GM12865 (cell line): ENCODE measurements at regions not wholly inside any gene's neighbourhood (a gene's known extent, or its start where the extent isn't known, plus 50 kb on each side); places are given as distances from the start of the nearest gene placed in this dataset.
A peak's percentile ranks its signal among the peaks of the same experiment; 100 is the strongest.

ENCODE experiments used
- DNase-seq: peaks from one replicate; pipeline ENCODE4 v3.0.0; 2010; ENCODE audit warnings: low read depth
- H3K4me3 ChIP-seq: 2 replicates; pipeline ENCODE4 v1.5.1; 2011; ENCODE audit warnings: mild to moderate bottlenecking, low read depth, low read length, control low read depth
- TF ChIP-seq, protein P1 (sequence below): IDR thresholded peaks from 2 replicates; pipeline ENCODE4 v1.5.1; 2011; ENCODE audit warnings: low read length, control low read depth, low read depth, inconsistent platforms; ENCODE audit not compliant: insufficient read depth; ENCODE audit errors: missing control alignments

DNA sequence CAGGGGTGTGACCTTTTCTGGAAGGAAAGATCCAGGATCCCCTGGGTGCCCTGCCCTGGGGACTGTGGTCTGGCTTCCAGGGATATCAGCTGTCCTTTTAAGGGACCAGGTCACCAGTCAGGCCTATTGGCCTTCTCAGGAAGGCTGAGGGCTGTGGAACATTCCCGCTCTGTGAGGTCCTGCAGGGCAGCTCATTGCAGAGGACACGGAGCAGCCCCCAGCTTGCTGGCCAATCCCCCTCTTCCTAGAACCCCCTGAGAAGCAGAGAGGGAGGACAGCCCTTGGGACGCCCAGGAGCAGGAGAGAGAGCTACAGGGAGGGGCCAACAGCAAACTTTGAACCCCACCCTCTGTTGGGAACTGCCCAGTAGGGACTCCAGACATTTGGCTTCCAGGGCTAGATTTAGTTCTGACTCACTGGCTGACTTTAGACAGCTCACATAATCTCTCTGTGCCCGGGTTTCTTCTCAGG lies 67.9 kb upstream of the COL13A1 start:
- DNase-seq = no peak
- TF ChIP-seq, protein P1, sequence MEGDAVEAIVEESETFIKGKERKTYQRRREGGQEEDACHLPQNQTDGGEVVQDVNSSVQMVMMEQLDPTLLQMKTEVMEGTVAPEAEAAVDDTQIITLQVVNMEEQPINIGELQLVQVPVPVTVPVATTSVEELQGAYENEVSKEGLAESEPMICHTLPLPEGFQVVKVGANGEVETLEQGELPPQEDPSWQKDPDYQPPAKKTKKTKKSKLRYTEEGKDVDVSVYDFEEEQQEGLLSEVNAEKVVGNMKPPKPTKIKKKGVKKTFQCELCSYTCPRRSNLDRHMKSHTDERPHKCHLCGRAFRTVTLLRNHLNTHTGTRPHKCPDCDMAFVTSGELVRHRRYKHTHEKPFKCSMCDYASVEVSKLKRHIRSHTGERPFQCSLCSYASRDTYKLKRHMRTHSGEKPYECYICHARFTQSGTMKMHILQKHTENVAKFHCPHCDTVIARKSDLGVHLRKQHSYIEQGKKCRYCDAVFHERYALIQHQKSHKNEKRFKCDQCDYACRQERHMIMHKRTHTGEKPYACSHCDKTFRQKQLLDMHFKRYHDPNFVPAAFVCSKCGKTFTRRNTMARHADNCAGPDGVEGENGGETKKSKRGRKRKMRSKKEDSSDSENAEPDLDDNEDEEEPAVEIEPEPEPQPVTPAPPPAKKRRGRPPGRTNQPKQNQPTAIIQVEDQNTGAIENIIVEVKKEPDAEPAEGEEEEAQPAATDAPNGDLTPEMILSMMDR = no peak
- no peak overlapping the region for H3K4me3 ChIP-seq

DNA sequence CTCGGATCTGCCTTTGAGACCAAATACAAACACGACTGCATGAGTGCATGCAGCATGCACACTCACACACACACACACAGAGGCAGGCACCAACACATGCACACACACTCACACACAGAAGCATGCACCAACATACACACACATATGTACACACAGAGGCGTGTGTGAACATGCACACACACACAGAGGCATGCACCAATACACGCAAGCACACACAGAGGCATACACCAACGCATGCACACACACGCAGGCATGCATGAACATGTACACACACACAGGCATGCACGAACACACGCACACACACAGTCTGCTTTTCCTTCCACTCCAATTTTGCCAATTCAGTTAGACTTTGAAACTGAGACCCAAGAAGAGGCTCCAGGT lies 67.3 kb upstream of the COL13A1 start:
- TF ChIP-seq, protein P1 = no peak
- DNase-seq = no peak
- no peak overlapping the region for H3K4me3 ChIP-seq

DNA sequence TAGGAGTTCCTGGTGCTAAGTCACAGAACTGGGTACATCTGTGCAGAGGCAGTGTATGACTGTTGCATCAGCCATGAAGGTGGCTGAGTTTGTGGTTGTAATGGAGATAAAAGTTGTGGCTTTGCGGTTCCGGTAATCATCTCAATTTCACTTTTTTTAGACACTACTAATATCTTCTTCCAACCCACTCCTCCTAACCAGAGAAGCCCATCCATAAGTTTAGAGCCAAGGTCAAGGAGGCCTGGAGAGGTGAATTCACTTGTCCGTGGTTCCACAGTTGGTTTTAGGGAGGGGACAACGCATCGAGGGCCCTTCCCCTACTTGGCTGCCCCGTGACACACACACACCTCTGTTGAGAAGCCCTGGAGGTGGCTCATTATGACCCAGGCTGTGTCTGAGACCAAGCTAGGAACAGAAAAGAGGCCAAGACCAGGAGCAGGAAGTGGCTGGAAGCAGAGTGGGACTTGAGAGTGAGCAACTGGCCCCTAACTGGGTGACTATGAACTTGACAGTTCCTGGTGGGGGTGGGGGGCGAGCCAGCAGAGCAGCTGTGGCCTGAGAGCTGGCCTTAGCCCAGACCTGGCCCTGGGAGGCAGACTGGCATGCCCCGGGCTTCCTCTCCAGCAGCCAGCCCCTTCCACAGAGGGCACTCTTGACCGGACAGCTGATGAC lies 66.8 kb upstream of the COL13A1 start:
- no peak overlapping the region for H3K4me3 ChIP-seq
- TF ChIP-seq, protein P1 = no peak
- DNase-seq = peak; percentile 36

DNA sequence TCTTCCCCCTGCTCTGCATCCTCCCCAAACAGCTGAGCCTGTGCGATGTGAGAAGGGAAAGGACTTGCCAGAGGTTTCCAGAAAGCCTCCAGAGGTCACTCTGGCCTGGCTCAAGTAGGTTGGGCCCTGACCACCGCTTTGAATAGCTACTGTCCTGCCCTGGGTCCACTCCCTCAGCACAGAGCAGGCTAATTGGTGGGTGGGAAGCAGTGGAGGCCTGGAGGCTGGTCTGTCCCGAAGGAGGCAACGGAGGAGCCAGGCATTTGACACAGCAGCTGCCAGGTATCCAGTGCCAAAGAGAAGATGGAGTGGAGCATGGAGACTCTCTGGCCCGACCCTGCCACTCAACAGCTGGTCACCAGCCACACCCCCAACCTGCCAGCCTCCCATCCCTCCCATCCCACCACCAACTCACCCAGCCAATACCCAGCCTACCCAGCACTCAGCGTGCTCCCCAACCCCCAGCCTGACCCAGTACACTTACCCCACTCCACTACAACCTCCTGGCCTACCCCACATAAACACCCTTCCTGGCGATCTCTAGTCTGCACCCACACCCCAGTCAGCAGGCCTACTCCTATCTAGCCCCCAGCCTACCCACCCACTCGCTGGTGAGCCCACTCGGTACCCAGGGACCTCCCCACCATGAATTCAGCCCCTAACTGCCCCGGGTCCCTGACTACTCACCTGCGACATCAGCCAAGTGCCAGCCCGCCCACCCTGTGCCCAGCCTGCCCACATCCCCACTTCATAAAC lies 64.6 kb upstream of the COL13A1 start:
- no peak overlapping the region for H3K4me3 ChIP-seq
- TF ChIP-seq, protein P1 = no peak

DNA sequence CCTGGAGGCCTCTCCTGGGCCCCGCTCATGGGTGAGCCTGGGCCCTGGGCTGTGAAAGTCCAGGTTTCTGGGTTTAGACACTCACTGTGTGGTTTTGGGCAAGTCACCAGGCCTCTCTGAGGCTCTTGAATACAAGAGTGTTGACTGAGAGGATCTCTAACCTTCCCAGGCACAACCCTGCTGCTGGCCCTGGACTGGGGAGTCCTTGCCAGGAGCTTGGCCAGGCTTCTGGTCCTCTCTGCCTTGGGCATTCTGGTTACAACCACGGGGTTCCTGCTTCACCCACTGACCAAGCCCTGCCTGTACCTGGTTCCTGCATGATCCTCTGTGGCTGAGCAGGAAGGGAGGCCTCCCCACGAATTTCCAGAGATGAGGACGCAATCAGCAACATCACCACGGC lies 63.6 kb upstream of the COL13A1 start:
- no peak overlapping the region for H3K4me3 ChIP-seq
- no peak for DNase-seq
- TF ChIP-seq, protein P1 = no peak

More for the DNA sequence above, 64.6 kb upstream of the COL13A1 start:
- no peak for DNase-seq

DNA sequence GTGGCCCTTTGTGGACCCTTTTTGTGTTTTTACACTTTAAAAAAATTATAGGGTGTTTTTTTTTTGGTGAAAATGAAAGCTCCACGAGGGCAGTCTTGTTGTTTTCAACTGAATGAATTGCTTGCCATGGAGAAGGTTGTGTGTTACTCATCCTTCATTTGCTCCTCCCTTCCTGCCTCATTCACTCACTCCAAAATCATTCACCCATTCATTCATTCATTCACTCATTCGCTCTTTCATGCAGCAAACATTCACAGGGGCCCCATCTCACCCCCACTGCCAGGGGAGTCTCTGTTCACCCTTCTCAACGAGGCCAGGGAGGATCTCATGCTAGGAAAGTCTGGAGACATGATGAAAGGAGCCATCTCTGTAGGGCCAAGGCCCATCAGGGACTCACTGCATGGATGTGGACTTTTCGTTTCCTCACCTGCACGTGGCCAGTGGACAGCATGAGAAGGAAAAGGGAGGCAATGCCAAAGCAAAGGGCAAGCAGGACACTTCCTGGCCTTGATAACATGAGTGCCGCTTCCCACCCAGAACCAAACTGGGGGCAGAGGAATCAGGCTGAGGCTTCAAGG lies 62.8 kb upstream of the COL13A1 start:
- H3K4me3 ChIP-seq = no peak overlapping the region
- no peak for DNase-seq
- TF ChIP-seq, protein P1 = no peak
